Fibroblast of villous mesenchyme (primary cell): ENCODE measurements at regions not wholly inside any gene's neighbourhood (a gene's known extent, or its start where the extent isn't known, plus 50 kb on each side); places are given as distances from the start of the nearest gene placed in this dataset.
A peak's percentile ranks its signal among the peaks of the same experiment; 100 is the strongest.

Experiments used
- DNase-seq: peaks from one replicate; pipeline ENCODE4 v3.0.0-alpha.2; 2010; ENCODE audit warnings: low read depth
- H3K4me3 ChIP-seq: 2 replicates; pipeline ENCODE4 v1.5.1; 2011; ENCODE audit warnings: low read depth, mild to moderate bottlenecking, low read length
- TF ChIP-seq, protein P1 (sequence below): IDR thresholded peaks from 2 replicates; pipeline ENCODE4 v1.5.1; 2012; ENCODE audit warnings: low read depth, mild to moderate bottlenecking, low read length; ENCODE audit not compliant: insufficient read depth

DNA sequence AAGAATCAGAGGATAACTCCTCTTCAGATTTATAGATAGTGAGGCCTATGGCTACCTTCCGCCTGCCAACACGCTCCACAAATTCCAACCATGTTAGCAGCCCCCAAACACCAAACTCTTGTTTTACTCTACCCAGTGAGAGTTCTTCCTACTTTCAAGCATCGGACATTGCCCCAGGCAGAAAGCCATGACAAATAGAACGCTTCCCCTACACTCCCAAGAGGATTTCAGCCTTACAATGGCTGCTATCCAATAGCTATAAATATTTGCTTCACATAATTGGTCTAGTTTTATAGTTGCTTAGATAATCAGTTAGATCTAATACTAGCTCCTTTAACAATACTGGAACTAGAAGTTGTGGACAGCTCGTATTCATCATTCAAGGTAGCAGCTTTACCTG lies 503.4 kb upstream of the VRK2 start:
- no peak for DNase-seq
- TF ChIP-seq, protein P1, sequence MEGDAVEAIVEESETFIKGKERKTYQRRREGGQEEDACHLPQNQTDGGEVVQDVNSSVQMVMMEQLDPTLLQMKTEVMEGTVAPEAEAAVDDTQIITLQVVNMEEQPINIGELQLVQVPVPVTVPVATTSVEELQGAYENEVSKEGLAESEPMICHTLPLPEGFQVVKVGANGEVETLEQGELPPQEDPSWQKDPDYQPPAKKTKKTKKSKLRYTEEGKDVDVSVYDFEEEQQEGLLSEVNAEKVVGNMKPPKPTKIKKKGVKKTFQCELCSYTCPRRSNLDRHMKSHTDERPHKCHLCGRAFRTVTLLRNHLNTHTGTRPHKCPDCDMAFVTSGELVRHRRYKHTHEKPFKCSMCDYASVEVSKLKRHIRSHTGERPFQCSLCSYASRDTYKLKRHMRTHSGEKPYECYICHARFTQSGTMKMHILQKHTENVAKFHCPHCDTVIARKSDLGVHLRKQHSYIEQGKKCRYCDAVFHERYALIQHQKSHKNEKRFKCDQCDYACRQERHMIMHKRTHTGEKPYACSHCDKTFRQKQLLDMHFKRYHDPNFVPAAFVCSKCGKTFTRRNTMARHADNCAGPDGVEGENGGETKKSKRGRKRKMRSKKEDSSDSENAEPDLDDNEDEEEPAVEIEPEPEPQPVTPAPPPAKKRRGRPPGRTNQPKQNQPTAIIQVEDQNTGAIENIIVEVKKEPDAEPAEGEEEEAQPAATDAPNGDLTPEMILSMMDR, result no peak

DNA sequence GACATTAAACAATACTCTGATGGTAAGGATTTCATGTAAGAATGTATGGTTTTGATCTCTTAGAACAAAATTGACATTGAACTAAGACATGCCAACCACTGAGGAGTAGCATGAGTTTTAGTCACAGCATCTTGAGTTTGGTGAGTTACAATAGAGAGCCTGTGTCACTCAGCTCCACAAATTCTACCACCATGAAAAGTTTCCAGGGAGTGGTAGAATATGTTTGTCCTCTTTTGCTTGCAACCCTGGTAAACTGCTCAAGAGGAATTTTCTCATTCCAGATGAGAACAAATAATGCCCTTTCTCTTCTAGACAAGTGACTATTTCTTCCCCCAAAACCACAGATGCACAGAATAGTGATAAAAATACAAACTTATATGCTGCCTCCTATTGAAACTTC lies 502.0 kb upstream of the VRK2 start:
- TF ChIP-seq, protein P1, result no peak
- no peak for DNase-seq
- no peak overlapping the region for H3K4me3 ChIP-seq

More for the DNA sequence above, 503.4 kb upstream of the VRK2 start:
- no peak overlapping the region for H3K4me3 ChIP-seq

DNA sequence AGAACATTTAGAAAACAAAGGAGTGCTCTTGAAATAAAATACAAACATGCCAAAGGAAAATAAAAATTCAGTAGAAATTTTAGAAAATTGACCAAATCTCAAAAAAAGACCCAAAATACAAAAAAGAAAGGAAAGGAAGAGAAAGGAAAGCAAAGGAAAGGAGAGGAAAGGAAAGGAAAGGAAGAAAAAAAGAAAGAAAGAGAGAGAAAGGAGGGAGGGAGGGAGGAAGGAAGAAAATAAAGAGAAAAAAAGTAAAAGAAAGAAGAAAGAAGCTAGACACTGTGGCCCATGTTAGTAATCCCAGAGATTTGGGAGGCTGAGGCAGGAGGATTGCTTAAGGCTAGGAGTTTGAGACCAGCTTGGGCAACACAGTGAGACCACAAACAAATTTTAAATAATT lies 500.1 kb upstream of the VRK2 start:
- no peak overlapping the region for H3K4me3 ChIP-seq
- DNase-seq, result no peak
- TF ChIP-seq, protein P1, result no peak

DNA sequence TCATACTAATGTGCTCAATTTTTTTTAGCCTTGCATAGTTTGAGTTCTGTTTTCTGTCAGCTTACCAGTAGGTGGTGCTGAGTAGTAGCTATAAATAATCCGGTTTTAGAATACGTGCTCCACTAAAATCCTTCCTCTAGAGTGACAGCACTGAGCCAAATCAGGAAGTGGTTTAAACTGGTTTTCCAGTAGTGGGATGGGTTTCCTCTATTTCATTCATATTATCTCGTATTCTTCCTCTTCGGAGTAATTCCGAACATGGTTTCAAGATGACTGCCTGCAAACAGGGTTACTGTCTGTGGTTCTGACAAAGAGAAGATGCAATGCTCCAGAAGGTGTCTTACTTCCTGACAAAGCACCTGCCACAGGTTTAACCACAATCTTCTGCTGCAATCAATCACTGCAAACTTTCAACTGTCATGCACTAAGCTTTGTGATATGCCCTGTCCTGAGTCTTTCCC lies 496.9 kb upstream of the VRK2 start:
- H3K4me3 ChIP-seq, result no peak overlapping the region
- TF ChIP-seq, protein P1, result peak; percentile 35
- DNase-seq, result no peak

GRCh38 chr2:57550912-57551311 lies 495.7 kb upstream of the VRK2 start:
- no peak for DNase-seq
- no peak overlapping the region for H3K4me3 ChIP-seq
- TF ChIP-seq, protein P1, result no peak

DNA sequence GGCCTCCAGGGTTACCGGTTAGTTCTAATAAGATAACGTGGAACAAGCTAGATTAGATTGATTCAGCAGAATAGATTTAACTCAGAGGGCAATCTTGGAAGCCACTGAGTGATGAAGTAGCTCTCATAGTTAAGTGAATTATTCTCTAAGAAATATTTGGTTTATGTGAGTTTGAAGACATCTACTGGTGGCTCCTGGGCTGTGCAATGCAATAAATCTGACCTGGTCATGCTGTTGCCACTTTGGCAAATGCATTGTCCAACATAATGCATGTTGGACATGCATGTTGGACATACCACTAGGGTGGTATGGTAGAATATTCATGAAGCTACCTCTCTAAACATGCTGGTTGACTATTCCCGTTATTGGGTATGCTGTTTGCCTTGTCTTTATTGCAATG lies 493.7 kb upstream of the VRK2 start:
- no peak overlapping the region for H3K4me3 ChIP-seq
- TF ChIP-seq, protein P1, result no peak
- DNase-seq, result no peak

DNA sequence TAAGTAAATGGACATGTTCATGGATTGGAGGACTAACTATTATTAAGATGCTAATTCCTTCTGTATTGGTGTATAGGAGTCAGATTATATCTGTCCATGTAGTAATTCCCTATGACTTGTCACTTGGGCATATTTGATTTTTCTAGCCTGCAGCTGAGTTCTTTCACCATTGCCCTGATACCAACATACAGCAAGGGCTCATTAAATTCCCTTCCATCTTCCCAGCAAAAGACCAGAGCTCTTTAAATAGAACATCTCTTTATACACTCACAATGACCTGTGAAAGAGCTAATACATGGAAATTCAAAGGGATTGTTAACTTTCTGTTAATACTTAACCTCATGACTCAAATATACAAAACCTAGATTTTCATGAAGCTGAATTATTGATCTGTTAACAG lies 492.3 kb upstream of the VRK2 start:
- no peak for DNase-seq
- TF ChIP-seq, protein P1, result no peak
- H3K4me3 ChIP-seq, result no peak overlapping the region
